ENCODE measurements at regions not wholly inside any gene's neighbourhood (a gene's known extent, or its start where the extent isn't known, plus 50 kb on each side); places are given as distances from the start of the nearest gene placed in this dataset.

DNA sequence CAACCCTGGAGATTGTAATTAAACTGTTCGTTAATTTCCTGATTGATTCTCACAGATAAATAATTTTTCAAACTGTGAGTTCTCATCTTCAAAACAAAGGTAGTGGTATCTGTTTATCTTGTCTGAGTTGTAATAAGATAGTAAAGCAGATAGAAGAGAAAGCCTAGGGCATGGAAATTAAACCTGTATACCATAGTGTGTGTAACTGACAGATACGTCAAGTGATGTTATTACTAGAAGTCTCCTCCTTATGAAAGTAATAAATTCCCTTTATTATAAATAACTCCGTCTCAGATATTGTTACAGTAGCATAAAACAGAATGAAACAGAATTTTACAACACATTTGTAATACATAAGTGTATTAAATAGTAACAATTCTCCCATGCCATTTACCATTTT lies 1065.1 kb downstream of the SLITRK1 start:
- DNase-seq (ENCODE audit: low read depth): no peak

DNA sequence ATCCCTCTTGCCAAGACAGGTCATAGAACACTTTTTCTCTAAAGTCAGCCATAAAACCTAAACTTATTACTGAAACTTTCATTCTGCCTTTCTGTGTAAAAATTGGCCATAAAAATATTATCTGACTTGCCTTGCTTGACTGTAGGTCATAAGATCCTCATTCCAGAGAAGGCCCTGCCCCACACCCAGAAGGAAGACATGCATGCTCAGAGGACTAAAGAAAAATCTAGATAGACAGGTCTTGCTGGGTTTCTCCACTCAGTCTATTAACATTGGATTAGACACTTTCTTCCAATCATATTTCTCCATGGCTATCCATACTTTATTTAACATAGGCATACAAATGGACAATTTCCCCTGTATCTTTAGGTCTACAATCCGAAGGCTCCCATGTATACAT lies 1066.5 kb downstream of the SLITRK1 start:
- no peak for DNase-seq (ENCODE audit: low read depth)

GRCh38 chr13:82803341-82803740 lies 1078.9 kb downstream of the SLITRK1 start:
- DNase-seq (ENCODE audit: low read depth): no peak

GRCh38 chr13:82802528-82802927 lies 1079.7 kb downstream of the SLITRK1 start:
- DNase-seq (ENCODE audit: low read depth): no peak

GRCh38 chr13:82800391-82800790 lies 1081.9 kb downstream of the SLITRK1 start:
- no peak for DNase-seq (ENCODE audit: low read depth)

DNA sequence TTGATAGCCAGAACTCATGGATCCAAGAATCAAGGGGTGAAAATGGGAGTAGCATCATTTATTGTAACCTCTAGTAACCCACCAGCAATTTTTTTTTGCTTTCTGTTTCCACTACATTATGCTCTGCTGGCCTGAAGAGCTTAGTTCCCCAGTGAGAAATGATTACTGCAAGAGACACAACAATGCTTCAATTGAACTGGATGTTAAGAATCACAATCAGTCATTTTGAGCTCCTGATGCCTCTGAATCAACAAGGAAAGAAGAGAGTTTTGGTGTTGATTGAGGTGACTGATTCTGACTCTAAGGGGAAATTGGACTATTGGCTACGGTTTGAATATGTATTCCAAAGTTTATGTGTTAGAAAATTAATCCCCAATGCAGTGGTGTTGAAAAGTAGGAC lies 1084.4 kb downstream of the SLITRK1 start:
- DNase-seq (ENCODE audit: low read depth): no peak

DNA sequence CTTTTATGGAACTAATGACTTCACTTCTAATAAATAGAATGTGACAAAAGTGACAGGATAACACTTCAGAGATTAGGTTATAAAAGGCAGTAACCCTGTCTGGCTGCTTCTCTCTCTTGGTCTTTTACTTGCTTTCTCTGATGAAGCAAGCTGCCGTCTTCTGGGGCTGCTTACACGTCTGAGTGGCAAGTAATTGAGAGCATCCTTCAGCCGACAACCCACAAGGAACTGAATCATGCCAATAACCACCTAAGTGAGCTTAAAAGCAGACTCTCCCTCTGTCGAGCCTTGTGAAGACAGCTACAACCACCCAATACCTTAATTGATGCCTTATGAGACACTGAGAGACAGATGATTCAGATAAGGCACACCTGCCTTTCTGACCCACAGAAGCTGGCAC lies 1091.2 kb downstream of the SLITRK1 start:
- no peak for DNase-seq (ENCODE audit: low read depth)

DNA sequence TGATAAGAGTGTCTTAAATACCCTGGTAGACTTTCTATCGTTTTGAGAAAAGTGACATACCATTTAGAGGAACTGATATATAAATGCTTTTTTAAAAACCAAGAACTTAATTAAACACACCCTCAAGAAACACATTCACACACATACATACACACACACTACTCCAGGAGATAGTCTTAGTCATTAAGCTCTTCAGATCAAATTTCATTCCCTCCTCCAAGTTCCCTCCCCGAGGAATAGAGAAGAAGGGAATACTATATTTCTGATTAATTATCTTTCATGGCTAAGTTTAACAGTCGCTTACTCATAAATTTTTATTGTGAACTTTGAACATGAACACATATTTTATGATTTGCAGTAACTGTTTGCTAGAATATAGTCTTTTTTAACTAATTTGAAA lies 1109.5 kb downstream of the SLITRK1 start:
- peak; percentile 35 for DNase-seq (ENCODE audit: low read depth)

- no peak for DNase-seq (ENCODE audit: low read depth)
Observed at GRCh38 chr13:82766732-82767321, 1115.4 kb downstream of the SLITRK1 start.

DNA sequence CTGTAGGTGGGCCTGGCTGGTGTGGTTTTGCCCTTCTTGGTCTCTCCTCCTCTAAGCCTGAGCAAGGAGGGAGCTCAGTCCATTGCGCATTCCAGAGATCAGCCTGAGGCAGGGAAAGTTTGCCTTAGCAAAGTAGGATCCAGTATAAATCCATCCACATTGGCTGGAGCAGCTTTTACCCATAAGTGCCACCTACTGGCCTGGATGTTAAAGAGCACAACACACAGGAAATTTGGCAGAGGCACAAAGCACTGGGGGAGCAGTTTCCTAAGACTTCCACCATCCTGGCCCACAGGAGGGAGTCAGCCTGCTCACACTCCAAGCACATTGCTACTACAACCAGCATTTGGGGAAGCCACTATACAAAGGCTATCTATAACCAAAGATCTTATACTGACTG lies 1124.2 kb downstream of the SLITRK1 start:
- DNase-seq (ENCODE audit: low read depth): no peak

DNA sequence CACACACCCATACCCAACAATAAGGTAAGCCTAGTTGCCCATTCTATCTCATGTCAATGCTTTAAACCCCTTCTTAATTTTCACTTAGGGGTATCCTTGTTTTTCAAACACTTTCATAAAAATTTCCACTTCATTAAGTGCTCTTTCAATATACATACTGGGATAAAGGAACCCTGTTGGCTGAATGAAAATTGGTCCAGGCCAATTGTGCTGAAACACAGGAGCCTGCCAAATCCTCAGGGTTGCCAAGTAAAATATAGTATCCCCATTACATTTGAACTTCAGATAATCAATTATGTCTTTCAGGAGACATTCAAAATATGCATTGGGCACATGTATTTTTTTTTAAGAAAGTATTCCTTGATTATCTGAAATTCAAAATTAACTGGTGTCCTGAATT lies 1131.1 kb downstream of the SLITRK1 start:
- no peak for DNase-seq (ENCODE audit: low read depth)

- no peak for DNase-seq (ENCODE audit: low read depth)
Observed at GRCh38 chr13:82749551-82749950, 1132.7 kb downstream of the SLITRK1 start.

- DNase-seq (ENCODE audit: low read depth): peak; percentile 50
Observed at GRCh38 chr13:82747958-82748357, 1134.3 kb downstream of the SLITRK1 start.

DNA sequence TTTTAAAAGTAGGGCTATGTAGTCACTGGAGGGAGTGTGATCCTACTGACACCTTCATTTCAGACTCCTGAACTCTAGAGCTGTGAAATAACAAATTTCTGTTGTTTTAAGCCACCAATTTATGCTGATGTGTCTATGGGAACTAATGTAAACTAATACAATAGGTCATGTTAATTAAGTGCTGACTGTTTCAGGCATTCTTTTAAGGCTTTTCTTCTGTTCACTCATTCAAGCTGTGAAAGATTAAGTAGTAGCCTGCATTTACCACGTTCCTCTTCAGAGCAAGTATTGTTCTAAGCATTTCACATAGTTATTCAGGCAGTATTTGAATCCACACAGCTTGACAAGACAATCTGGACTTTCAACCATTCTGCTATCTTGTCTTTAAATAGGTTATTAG lies 1135.0 kb downstream of the SLITRK1 start:
- no peak for DNase-seq (ENCODE audit: low read depth)

DNA sequence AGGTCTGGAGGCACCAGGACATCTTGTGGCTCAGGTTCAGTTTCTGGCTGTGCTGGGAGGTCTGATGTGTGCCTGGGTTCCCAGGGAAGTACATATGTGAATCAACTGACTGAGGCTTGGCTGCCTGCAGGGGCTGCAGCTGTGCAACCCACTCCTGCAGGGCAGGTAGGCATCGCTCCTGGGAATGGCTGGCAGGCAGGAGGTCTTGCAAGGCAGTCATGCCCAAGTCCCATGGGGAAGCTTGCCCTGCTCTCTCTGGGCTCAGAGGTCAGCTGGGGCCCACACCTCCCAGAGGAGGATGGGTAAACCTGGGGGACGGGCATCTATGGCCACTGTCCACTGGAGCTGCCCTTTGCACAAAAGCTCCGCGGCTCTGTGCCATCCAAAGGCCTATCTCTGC lies 1141.8 kb downstream of the SLITRK1 start:
- no peak for DNase-seq (ENCODE audit: low read depth)

DNA sequence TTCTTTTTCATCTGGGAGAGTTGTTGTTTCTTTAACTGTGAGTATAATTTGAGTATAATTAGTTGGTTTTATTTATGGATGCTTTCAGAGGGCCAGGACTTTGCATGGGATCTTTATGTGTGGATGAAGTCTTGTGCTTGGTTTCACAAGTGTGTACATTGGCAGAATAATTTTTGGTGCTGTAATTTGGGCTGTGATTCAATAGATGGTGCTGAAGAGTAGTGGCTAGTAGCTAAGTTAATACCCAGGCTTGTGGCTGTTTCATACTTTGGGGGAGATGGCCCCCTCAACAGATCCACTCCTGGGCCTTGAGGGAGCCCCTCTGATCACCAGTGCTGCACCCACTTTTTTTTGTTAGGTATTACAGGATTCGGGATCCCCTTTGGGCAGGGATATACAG lies 1142.4 kb downstream of the SLITRK1 start:
- DNase-seq (ENCODE audit: low read depth): no peak

DNA sequence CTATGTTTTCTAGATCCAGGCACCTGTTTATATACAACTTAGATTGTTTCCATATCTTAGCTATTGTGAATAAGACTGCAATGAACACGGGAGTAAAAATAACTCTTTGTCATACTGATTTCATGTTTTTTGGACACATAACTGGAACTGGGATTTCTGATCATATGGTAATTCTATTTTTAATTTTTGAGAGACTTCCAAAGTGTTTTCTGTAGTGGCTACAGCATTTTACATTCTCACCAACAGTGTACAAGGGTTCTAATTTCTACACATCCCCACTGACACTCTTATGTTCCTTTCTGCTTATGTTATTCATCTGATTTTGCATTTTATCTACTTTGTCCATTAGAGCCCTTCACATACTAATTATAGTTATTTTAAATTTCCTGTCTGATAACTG lies 1152.9 kb downstream of the SLITRK1 start:
- DNase-seq (ENCODE audit: low read depth): no peak

DNA sequence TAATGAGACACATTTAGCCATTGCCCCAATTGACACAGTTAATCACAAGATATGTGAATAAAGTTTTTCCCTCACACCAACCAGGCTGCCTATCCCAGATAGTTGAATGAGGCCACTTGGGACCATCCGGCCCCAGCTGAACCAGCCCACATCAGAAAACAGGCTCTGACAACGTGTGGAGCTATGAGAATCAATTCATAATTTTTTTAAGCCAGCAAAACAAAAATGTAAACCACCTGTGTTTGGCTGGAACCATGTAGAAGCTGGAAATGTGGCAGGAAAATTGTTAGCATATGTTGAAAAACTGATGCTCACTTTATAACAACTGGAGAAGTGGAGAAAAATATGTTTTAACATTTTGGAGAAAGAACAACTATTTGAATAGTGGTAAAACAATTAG lies 1161.3 kb downstream of the SLITRK1 start:
- DNase-seq (ENCODE audit: low read depth): no peak

- no peak for DNase-seq (ENCODE audit: low read depth)
Observed at GRCh38 chr13:82719987-82720386, 1162.3 kb downstream of the SLITRK1 start.

DNA sequence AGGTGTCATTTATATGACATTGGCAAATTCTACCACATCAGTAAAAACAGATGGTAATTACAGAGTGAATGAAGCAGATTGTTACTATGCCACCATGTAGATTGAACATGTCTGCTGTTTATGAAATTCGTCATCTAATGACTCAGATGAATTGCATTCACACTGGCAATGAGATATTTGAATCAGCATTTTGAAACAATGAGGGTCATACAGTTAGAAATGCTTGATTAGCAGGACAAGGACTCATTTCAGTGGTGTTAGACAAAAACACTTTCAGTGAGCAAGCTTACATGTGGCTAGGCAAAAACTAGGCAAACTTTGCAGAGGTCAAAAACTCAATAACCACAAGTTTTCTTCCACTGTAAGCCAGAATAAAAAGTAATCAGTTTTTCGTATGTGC lies 1165.0 kb downstream of the SLITRK1 start:
- no peak for DNase-seq (ENCODE audit: low read depth)

DNA sequence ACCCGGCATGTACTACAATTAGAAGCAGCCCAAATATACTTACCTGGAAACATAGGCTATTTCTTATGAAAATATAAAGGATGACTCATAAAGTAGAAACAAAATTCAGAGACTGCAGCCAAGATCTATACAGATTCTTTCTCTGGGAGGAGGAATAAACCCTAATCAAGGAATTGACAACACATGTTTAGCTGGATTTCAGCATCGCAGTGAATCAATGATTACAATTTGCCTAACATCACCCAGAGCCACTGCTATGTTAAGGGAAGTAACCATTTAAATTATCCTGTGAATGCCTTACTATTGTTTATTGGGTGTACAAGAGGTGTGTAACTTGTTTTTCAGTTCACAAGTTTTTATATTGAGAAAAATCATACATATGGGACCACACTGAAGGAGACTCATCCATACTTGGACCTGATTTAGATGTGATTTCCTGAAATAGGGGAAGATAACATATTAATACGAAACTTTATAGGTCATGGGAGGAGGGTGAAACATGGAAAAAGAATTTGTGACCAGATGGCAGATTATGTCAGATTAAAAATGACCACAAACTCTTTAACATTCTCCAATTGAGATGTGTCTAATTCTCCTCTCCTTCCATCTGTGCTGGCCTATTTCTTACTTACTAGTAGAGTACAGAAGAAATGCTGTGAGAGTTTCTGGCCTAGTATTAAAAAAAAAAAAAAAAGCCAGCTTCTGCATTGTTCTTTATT lies 1168.4 kb downstream of the SLITRK1 start:
- no peak for DNase-seq (ENCODE audit: low read depth)

GRCh38 chr13:82702513-82702912 lies 1179.8 kb downstream of the SLITRK1 start:
- DNase-seq (ENCODE audit: low read depth): no peak

- no peak for DNase-seq (ENCODE audit: low read depth)
Observed at GRCh38 chr13:82701020-82701419, 1181.3 kb downstream of the SLITRK1 start.

DNA sequence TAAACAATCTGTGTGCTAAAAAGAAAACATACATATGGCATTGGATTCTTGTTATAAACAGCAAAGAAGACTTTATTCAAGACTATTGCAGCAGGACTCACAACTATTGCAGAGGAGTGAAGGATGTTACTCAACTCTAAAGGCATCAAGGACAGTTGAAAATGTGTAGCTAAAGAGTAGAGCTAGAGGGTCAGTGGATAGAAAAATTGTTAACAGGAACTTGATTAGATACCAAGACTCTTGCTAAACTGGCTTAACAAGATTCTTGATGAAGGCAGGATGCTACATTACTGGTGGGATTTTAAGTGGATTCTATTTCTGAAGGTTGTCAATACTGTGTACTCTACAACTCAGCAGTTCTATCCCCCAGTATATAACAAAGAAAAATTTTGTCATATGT lies 1183.3 kb downstream of the SLITRK1 start:
- DNase-seq (ENCODE audit: low read depth): no peak
